RPMI7951 (cell line): ENCODE measurements at regions not wholly inside any gene's neighbourhood (a gene's known extent, or its start where the extent isn't known, plus 50 kb on each side); places are given as distances from the start of the nearest gene placed in this dataset.
A peak's percentile ranks its signal among the peaks of the same experiment; 100 is the strongest.

Experiments used
- DNase-seq: peaks from one replicate; pipeline ENCODE4 v3.0.0-alpha.2; 2012; ENCODE audit warnings: low read depth

DNA sequence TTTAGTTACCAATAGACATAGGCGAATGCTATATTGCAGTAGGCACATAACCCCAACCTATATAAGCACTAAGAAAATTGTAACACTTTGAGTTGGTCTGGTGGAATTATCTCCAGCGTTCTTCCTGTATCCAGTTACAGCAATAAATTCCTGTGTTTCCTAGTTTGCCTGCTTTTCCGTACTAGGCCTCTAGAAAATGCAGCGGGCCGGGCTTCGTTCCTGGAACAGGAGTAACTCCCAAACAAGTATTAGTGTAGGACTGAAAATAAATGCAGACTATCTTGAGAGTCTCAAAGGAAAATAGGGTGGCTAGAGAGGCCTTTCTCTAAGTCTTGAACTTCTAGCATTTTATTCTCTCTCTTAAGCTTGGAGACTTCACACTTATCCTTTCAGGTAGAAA, 159.8 kb downstream of the OR13H1 start:
- no peak for DNase-seq

DNA sequence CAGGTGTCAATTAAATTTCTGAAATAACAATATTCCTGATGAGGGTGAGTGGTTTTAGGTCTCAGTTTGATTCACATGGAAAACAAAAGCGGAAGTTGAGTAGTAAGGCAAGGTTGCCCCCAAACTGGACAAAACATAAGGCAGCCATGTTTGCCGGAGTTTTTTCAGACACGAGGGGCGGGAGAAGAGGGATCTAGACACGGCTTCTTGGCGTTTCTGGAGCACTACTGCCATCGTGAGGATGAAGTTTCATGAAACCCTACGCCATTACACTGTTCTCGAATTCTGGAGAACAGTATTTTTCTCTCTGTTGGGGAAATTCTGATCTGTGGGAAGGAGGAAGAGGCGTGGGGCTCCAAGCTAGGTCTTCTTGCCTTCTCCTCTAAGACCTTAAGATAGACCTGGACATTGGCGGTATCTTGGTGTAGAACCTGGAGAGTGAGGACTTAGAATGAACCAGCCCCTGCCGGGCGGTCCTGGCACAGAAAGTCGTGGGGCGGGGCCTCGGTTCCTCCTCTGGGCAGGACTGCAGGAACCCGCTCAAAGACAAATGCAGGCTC, 160.3 kb downstream of the OR13H1 start:
- DNase-seq, result peak; percentile 1

DNA sequence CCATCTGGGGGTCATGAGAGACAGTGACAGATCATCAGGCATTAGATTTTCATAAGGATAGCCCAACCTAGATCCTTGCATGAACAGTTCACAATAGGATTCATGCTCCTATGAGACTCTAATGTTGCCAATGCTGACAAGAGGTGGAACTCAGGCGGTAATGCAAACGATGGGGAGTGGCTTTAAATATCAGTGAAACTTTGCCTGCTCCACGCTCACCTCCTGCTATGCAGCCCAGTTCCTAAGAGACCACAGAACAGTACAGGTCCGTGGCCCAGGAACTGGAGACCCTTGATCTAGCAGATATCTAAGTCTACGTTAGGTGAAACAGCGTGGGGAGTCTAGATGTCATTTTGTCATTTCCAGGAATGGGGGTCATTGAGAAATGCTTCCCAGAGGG, 165.7 kb downstream of the OR13H1 start:
- no peak for DNase-seq

DNA sequence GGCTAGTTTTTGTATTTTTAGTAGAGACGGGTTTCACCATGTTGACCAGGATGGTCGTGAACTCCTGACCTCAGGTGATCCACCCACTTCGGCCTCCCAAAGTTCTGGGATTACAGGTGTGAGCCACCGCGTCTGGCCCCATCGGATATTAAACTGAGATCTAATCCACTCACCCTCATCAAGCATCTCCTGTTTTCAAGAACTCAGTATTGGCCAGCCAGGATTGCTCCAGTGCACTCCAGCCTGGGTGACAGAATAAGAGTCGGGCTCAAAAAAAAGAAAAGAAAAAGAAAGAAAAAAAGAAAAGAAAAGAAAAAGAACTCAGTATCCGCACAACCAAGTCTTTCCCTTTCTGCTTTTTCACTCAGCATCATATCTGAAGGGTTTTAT, 167.6 kb downstream of the OR13H1 start:
- DNase-seq, result no peak

DNA sequence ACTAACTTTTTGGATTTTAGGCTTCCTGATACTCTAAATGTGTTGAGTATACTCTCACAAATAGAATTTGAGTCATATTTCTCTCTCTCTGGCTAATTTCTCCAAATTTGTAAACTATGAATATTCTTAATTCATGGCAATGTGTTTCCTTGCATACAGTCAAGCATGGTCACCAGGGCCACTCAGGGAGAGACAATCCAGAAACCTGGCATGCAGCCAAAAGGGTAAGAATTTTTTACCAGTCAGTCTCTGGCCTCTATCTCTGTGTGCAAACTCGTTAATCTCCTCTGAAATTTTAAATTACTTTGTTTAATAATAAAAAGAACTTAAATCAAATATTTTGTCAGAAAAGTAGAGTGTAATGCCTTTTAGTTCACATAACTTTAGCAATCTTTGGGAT, 179.8 kb downstream of the OR13H1 start:
- DNase-seq, result no peak

DNA sequence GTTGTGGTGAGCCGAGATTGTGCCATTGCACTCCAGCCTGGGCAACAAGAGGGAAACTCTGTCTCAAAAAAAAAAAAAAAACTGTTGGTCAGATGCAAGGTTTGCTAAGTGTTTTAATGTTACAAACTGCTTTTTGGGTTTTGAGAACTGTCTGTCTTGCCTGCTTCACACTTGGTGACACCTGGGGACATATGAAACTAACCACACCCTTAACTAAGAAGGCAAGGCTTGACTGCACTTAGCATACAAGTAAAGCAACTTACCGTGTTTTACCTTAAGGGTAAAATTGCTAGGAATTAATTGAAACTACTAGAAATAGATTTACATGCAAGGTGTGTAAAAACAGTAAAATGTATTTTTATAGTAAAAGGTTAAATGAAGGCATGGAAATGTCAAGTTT, 180.4 kb downstream of the OR13H1 start:
- DNase-seq, result no peak

DNA sequence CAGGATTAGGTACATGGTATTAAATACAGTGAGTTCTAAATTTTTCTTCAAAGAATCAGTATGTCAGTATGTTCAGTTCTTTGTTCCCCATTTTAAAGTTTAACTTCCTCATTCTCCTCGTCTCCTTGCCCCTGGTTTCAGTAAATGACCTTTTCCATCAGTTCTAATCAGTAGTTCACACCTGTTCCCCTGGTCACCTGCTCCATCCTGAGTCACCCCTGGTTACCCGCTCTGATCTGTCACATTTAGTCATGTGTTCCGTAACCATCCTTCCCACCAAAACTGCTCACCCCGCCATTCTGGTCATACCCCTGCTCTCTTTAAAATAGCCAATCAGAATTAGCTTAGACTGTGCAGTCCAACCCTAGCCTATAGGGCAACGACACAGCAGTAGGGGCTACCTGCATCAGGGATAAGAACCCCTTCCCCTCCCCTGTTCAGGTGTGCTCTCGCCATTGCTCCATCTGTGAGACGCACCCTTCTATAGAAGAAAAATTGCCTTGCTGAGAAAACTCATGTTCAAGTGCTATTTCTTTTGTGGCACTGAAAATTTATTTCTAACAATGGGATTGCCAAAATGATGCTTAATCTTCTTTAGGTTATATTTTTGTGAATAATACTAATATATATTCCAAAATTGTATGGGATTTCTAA, 181.3 kb downstream of the OR13H1 start:
- no peak for DNase-seq

DNA sequence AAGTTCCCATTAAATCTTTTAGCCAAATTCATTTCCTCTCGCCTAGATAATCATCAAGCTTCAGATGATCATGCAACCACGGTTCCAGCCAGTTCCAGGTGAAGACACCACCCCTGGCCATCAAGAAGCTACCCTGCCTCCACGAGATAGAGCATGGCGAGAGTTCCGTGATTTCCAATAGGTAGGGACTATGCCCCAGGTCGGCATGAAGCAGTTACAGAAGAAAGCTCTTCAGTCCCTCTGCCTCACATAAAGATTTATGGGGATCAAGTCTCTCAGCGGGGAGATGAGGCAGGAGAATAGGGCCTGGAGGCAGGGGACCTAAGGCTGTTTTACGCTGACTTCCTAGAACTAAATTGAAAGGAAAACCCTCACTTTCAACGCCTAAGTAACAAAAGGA, 183.9 kb downstream of the OR13H1 start:
- DNase-seq, result no peak

DNA sequence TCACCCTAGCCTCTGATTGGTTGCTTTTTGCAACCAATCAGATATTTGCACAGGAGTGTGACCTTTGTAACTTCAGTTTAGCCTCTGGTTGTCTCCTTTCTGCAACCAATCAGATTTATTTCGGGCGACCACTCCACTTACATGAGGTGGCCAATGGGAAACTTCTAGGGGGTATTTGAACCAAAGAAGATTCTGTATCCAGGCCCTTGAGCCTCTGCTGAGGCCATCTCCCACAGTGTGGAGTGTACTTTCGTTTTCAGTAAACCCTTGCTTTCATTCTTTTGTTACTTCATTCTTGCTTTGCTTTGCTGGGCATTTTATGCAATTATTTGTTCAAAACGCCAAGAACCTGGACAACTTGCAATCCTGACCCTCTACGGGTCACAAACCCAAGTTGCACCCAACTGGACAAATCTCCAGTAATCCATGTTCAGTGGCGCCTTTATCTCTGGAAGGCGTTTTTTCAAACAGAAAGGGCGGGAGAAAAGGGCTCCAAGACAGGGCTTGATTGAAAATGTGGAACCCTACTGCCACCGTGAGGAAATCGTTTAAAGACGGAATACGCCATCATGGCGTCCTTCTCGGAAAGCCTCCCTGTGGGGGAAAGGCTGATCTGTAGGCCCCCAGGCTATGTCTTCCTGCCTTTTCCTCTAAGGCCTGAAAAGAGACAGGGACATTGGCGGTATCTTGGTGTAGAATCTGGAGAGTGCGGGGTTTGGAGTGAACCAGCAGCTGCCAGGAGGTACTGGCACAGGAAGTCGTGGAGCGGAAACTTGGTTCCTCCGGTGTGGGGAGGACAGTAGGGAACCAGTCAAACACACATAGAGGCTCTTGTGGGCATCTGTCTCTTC, 184.6 kb downstream of the OR13H1 start:
- DNase-seq, result peak; percentile 80

DNA sequence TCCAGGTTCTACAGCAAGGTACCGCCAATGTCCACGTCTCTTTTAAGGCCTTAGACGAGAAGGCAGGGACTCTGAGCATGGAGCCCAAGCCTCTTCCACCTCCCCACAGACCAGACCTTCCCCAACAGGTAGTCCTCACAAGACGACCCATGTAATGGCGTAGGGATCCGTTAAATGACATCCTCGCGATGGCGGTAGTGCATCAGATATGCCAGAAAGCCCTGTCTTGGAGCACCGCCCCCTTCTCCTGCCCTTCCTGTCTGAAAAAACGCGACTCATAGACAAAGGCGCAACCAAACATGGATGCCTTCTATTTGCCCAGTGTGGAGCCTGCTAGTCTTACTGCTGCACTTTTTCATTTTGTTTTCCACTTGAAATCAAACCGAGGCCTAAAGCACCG, 185.4 kb downstream of the OR13H1 start:
- DNase-seq, result peak; percentile 68

DNA sequence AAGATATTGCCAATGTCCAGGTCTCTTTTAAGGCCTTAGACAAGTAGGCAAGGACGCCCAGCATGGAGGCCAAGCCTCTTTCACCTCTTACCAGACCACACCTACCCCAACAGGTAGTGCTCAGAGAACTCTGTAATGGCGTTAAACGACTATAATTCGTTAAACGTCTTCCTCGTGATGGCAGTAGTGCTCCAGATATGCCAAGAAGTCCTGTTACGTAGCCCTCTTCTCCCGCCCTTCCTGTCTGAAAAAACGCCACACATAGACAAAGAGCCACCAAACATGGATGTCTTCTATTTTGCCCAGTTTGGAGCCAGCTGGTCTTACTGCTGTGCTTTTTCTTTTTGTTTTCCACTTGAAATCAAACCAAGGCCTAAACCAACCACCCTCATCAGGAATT, 190.7 kb downstream of the OR13H1 start:
- DNase-seq, result no peak

DNA sequence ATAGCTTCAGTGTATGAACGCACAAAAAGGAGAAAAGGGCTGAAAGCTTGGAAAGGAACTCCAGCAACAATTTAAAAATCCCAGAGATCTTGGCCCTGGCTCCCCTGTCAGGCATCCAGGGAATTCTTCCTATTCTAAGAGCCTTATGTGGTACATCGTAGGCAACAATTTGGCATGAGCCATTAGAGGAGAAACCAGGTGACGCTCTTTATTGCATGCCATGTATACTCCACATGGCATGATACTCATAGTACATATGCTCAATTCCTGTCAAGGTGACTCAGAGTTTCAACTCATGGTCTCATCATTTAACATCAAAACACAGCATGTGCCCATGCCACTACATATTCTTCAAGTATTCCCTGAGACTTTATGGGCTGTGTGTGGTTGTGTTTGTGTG, 191.3 kb downstream of the OR13H1 start:
- DNase-seq, result no peak

DNA sequence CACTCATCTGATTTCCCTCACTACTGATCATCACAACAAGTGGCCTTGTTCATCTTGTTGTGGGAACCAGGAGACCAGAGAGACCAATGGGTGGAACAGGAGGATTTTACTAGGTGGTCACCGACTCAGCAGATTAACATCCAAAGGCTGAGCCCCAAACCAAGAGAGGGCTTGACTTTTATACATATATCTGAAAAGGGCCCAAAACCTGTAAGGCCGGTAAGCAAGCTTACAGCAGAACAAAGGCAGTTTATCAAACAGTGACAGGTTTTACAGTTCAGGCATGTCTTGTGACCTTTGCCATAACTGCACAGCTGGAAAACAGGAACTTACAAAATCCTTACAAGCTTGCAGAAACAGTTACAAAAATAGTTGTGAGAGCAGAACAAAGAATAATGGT, 195.9 kb downstream of the OR13H1 start:
- DNase-seq, result no peak

DNA sequence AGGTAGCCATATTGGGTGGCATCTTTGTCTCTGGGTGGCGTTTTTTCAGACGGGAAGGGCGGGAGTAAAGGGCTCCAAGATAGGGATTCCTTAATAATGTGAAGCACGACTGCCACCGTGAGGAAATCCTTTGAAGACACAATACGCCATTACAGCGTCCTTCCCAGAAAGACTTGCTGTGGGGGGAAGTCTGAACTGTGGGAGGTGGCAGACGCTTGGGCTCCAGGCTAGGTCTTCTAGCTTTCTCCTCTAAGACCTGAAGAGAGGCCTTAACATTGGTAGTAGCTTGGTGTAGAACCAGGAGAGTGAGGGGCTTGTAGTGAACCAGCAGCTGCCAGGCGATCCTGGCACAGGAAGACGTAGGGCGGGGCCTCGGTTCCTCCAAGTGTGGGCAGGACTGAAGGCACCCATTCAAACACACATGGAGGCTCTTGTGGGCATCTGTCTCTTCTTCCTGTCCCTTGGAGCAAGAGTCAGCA, 197.3 kb downstream of the OR13H1 start:
- DNase-seq, result no peak

DNA sequence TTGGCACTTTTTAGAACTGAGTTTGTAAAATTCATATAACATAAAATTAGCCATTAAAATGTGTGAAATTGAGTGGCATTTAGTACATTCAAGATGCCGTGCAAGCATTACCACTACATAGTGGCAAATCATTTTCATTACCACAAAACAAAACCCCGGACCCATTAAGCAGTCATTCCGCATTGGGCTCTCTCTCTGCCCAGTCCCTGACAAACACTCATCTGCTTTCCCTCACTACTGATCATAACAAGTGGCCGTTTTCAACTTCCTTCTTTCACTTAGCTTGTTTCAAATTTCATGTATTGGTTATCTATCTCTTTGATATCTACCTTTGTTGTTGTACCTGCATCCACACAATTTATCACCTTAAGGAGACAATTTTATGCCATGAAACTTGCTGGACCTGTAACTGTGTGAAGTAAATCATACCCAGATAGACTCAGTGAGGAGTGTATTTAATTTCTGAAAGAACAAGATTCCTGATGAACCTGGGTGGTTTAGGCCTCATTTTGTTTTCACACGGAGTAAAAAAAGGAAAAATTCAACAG, 202.1 kb downstream of the OR13H1 start:
- DNase-seq, result no peak

DNA sequence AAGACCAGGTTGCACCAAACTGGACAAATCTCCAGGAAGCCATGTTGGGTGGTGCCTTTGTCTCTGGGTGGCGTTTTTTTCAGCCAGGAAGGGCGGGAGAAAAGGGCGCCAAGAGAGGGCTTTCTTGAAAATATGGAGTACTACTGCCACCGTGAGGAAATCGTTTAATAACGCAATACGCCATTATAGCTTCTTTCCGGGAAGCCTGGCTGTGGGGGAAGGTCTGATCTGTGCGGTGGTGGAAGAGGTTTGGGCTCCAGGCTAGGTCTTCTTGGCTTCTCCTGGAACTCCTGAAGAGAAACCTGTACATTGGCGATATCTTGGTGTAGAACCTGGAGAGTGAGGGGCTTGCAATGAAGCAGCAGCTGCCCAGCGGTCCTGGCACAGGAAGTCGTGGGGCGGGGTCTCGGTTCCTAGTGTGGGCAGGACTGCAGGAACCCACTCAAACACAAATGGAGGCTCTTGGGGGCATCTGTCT, 202.7 kb downstream of the OR13H1 start:
- peak; percentile 80 for DNase-seq

DNA sequence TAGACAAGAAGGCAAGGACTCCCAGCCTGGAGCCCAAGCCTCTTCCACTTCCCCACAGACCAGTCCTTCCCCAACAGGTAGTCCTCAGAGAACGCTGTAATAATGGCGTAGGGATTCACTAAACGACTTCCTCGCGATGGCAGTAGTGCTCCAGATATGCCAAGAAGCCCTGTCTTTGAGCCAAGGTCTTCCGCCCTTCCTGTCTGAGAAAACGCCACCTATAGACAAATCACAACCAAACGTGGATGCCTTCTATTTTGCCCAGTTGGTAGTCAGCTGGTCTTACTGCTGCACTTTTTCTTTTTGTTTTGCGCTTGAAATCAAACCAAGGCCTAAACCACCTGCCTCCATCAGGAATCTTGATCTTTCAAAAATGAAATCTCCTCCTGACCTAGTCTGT, 203.3 kb downstream of the OR13H1 start:
- peak; percentile 9 for DNase-seq

DNA sequence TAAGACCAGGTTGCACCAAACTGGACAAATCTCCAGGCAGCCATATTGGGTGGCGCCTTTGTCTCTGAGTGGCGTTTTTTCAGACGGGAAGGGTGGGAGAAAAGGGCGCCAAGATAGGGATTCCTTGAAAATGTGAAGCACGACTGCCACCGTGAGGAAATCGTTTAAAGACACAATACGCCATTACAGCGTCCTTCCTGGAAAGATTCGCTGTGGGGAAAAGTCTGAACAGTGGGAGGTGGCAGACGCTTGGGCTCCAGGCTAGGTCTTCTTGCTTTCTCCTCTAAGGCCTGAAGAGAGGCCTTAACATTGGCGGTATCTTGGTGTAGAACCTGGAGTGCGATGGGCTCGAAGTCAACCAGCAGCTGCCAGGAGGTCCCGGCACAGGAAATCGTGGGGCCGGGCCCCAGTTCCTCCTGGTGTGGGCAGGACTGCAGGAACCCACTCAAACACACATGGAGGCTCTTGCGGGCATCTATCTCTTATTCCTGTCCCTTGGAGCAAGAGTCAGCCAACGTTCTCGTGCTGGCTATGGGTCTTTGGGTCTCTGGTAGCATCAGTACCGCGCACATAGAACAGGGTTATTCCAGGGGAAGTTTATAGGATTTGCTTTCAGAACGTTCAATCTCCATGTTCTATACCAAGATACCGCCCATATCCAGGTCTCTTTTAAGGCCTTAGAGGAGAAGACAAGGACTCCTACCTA, 208.8 kb downstream of the OR13H1 start:
- DNase-seq, result peak; percentile 81

DNA sequence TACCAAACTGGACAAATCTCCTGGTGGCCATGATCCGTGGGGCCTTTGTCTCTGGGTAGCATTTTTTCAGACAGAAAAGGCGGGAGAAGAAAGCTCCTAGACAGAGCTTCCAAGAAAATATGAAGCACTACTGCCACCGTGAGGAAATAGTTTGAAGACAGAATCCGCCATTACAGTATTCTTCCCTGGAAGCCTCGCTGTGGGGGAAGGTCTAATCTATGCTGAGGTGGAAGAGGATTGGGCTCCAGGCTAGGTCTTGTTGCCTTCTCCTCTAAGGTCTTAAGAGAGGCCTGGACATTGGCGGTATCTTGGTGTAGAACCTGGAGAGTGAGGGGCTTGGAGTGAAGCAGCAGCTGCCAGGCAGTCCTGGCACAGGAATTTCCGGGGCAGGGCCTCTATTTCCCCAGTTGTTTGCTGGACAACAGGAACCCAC, 218.9 kb downstream of the OR13H1 start:
- peak; percentile 27 for DNase-seq

DNA sequence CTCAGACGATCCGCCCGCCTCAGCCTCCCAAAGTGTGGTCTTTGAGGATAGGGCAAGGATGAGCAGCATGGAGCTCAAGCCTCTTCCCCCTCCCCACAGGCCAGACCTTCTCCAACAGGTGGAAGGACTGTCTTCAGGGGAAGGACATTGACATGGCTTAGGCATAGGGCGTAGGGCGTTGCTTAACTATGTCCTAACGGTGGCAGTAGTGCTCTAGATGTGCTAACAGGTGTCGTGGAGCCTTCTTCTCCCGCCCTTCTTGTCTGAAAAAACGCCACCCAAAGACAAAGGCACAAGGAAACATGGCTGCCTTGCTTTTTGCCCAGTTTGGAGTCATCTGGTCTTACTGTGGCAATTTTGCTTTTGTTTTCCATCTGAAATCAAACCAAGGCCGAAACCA, 219.8 kb downstream of the OR13H1 start:
- no peak for DNase-seq

DNA sequence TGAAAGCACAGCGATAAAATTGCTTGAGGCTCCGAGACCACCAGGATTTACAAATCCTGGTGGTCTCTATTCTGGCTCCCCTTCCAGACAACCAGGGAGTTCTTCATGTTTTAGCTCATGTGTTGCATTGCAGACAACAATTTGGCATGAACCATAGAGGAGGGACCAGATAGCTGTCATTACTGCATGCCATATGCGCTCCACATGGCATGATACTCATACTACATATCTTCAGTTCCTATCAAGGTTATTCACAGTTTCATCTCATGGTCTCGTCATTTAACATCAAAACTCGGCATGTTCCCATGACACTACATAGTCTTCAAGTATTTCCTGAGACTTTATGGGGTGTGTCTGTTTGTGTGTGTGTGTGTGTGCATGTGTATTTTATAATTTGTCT, 220.3 kb downstream of the OR13H1 start:
- DNase-seq, result no peak
